ENCODE measurements at regions not wholly inside any gene's neighbourhood (a gene's known extent, or its start where the extent isn't known, plus 50 kb on each side); places are given as distances from the start of the nearest gene placed in this dataset.

DNA sequence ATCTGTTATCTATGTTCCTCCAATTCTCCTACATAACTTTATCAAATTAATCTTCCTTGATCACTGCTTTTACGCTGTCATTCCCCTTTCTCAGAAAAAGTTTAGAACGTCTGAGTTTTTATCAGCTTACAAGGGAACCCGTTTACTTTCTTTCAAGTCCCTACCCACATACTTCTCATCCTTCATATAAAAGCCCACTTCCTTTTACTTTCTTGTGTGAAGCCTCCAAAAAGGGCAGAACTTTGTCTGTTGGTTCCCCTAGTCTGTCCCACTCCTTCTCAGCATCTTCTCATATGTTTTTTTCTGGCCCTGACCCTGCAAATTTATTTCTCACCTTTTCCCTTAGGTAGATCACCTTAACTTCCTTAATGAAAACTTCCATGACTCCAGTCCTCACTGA, 106.1 kb downstream of the TFAP2B start:
- TF ChIP-seq, protein P1, sequence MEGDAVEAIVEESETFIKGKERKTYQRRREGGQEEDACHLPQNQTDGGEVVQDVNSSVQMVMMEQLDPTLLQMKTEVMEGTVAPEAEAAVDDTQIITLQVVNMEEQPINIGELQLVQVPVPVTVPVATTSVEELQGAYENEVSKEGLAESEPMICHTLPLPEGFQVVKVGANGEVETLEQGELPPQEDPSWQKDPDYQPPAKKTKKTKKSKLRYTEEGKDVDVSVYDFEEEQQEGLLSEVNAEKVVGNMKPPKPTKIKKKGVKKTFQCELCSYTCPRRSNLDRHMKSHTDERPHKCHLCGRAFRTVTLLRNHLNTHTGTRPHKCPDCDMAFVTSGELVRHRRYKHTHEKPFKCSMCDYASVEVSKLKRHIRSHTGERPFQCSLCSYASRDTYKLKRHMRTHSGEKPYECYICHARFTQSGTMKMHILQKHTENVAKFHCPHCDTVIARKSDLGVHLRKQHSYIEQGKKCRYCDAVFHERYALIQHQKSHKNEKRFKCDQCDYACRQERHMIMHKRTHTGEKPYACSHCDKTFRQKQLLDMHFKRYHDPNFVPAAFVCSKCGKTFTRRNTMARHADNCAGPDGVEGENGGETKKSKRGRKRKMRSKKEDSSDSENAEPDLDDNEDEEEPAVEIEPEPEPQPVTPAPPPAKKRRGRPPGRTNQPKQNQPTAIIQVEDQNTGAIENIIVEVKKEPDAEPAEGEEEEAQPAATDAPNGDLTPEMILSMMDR (IDR thresholded peaks at IDR 0.05; ENCODE audit: insufficient read depth, low read depth, low read length), result no peak
- TF ChIP-seq EZH2 (IDR thresholded peaks at IDR 0.05; ENCODE audit: insufficient read depth, low read length), result no peak
